ENCODE measurements at regions not wholly inside any gene's neighbourhood (a gene's known extent, or its start where the extent isn't known, plus 50 kb on each side); places are given as distances from the start of the nearest gene placed in this dataset.

DNA sequence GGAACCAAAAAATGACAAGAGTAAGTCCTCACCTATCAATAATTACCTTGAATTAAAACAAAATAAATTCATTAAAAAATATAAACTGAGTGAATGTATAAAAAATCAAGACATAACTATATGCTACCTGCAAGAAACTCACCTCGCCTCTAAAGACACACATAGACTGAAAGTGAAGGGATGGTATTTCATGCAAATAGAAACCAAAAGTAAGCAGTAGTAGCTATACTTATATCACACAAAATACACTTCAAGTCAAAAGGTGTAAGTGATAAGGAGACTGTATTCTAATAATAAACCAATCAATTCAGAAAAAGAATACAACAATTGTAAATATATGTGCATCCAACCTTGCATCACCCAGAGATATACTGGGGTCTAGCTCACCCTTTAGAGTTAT lies 332.6 kb downstream of the SH2D4B start:
- TF ChIP-seq HDGF (IDR thresholded peaks at IDR 0.05): no peak
- no peak for TF ChIP-seq SUZ12 (IDR thresholded peaks at IDR 0.05; ENCODE audit: unreplicated experiment)
- TF ChIP-seq ASH2L (IDR thresholded peaks at IDR 0.05; ENCODE audit: borderline replicate concordance, low read depth): no peak
- TF ChIP-seq, protein P1, sequence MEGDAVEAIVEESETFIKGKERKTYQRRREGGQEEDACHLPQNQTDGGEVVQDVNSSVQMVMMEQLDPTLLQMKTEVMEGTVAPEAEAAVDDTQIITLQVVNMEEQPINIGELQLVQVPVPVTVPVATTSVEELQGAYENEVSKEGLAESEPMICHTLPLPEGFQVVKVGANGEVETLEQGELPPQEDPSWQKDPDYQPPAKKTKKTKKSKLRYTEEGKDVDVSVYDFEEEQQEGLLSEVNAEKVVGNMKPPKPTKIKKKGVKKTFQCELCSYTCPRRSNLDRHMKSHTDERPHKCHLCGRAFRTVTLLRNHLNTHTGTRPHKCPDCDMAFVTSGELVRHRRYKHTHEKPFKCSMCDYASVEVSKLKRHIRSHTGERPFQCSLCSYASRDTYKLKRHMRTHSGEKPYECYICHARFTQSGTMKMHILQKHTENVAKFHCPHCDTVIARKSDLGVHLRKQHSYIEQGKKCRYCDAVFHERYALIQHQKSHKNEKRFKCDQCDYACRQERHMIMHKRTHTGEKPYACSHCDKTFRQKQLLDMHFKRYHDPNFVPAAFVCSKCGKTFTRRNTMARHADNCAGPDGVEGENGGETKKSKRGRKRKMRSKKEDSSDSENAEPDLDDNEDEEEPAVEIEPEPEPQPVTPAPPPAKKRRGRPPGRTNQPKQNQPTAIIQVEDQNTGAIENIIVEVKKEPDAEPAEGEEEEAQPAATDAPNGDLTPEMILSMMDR (IDR thresholded peaks at IDR 0.05 in 2 of 3, conservative IDR thresholded peaks at IDR 0.05 in 1 of 3; ENCODE audit: control insufficient read depth in 2 of 3, extremely low read depth in 1 of 3, insufficient read depth in 1 of 3, low read depth in 3 of 3, low read length in 3 of 3): no peak
- TF ChIP-seq CHD4 (IDR thresholded peaks at IDR 0.05): no peak
- TF ChIP-seq ETV6 (conservative IDR thresholded peaks at IDR 0.05 in 1 of 2, IDR thresholded peaks at IDR 0.05 in 1 of 2; ENCODE audit: borderline replicate concordance in 1 of 2, low read depth in 1 of 2): no peak
- TF ChIP-seq SMC3 (IDR thresholded peaks at IDR 0.05; ENCODE audit: borderline replicate concordance, low read length): no peak
- no peak for TF ChIP-seq USF2 (IDR thresholded peaks at IDR 0.05; ENCODE audit: borderline replicate concordance, low read depth, low read length)
- TF ChIP-seq MYC (IDR thresholded peaks at IDR 0.05; ENCODE audit: insufficient read depth, insufficient read length, insufficient replicate concordance, low read length, severe bottlenecking): no peak
- TF ChIP-seq EGR1 (IDR thresholded peaks at IDR 0.05; ENCODE audit: borderline replicate concordance in 1 of 2, low read depth in 2 of 2, low read length in 2 of 2): no peak
- TF ChIP-seq EZH2 (IDR thresholded peaks at IDR 0.05; ENCODE audit: borderline replicate concordance, control insufficient read depth, low read depth, low read length): no peak
- TF ChIP-seq SPI1 (IDR thresholded peaks at IDR 0.05; ENCODE audit: borderline replicate concordance, insufficient read depth, low read depth, low read length): no peak
- TF ChIP-seq EP300 (IDR thresholded peaks at IDR 0.05; ENCODE audit: borderline replicate concordance in 1 of 2, control insufficient read depth in 1 of 2, low read depth in 2 of 2, low read length in 2 of 2): no peak
